HepG2 (cell line): ENCODE measurements at regions not wholly inside any gene's neighbourhood (a gene's known extent, or its start where the extent isn't known, plus 50 kb on each side); places are given as distances from the start of the nearest gene placed in this dataset.

Experiments
- ATF7 ChIP-seq, 2 experiments: fragments of 450-650 bp in 1 of 2; sonication (generic) in 1 of 2; formaldehyde crosslinking in 1 of 2; IDR thresholded peaks; 2 replicates each; pipeline versions ENCODE4 v1.4.0 to v1.6.1; 2016 to 2020; ENCODE audit warnings: antibody characterized with exemption in 1 of 2, mild to moderate bottlenecking in 1 of 2, missing genetic modification reagents in 1 of 2
- HMGXB4 ChIP-seq, 2 experiments: sonication (generic) in 1 of 2; formaldehyde crosslinking in 1 of 2; IDR thresholded peaks; 2 replicates each; pipeline versions ENCODE4 v1.4.0 to v1.6.1; 2018 to 2020; ENCODE audit warnings: missing genetic modification reagents in 2 of 2, borderline replicate concordance in 1 of 2, low read depth in 1 of 2, mild to moderate bottlenecking in 1 of 2, missing biosample characterization in 1 of 2
- NCOA5 ChIP-seq: sonication (generic); formaldehyde crosslinking; IDR thresholded peaks from 2 replicates; pipeline ENCODE4 v1.4.0; 2020; ENCODE audit warnings: missing genetic modification reagents
- POLR2A ChIP-seq, 2 experiments: IDR thresholded peaks; 2 replicates each; pipeline ENCODE4 v1.6.1; 2011; ENCODE audit warnings: low read depth in 2 of 2, low read length in 2 of 2, mild to moderate bottlenecking in 1 of 2, moderate library complexity in 1 of 2; ENCODE audit not compliant: insufficient read depth in 1 of 2
- ZFP36 ChIP-seq: fragments of 150-350 bp; IDR thresholded peaks from 2 replicates; pipeline ENCODE4 v1.6.1; 2018; ENCODE audit warnings: borderline replicate concordance, low read length, low read depth; ENCODE audit not compliant: partially characterized antibody

- TF ChIP-seq POLR2A (IDR thresholded peaks at IDR 0.05; ENCODE audit: insufficient read depth in 1 of 2, low read depth in 2 of 2, low read length in 2 of 2) (no peak), HMGXB4 (CRISPR knock-in tag; IDR thresholded peaks at IDR 0.05; ENCODE audit: borderline replicate concordance in 1 of 2, low read depth in 1 of 2) (no peak), ZFP36 (no peak), ATF7 (IDR thresholded peaks at IDR 0.05) (no peak), ATF7 (CRISPR knock-in tag; IDR thresholded peaks at IDR 0.05) (no peak), NCOA5 (CRISPR knock-in tag) (no peak)
These were observed 159.1 kb downstream of the HTR1A start for GRCh38 chr5:63803165-63803564.
